ENCODE measurements at regions not wholly inside any gene's neighbourhood (a gene's known extent, or its start where the extent isn't known, plus 50 kb on each side); places are given as distances from the start of the nearest gene placed in this dataset.

GRCh38 chr5:106399391-106399790 is 1271.3 kb downstream of the EFNA5 start:
- TF ChIP-seq CTCF (IDR thresholded peaks at IDR 0.05; ENCODE audit: insufficient read depth, low read depth, low read length) (no peak), EZH2 (IDR thresholded peaks at IDR 0.05; ENCODE audit: insufficient read depth, low read length) (no peak)

All from astrocyte (in vitro differentiated cells and primary cell).